HL-60 (cell line): ENCODE measurements at regions not wholly inside any gene's neighbourhood (a gene's known extent, or its start where the extent isn't known, plus 50 kb on each side); places are given as distances from the start of the nearest gene placed in this dataset.

Source experiments
- GABPA ChIP-seq: IDR thresholded peaks from 2 replicates; pipeline ENCODE4 v1.6.1; 2012; ENCODE audit warnings: low read depth
- TF ChIP-seq, protein P1 (sequence below): IDR thresholded peaks from one replicate; pipeline ENCODE4 v1.5.1; 2011; ENCODE audit warnings: low read length, control low read depth, inconsistent platforms; ENCODE audit not compliant: insufficient read depth

DNA sequence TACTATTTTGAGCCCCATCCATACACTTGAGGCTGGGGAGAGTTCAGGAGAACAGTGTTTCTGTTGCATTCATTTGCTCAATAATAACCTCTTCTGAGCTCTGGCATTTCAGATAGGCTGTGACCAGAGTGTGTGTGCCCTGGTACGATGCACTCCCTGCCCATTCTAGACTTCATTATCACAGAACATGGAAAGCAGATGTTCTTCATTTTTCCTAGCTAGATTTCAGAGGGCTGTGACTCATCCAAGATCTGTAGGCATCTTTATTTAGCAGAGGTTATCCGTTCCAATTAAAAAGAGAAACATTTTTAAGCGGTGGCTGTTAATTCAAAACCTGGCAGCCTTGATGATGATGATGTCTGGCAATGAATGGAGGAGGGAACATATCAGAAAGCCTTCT, 228.8 kb upstream of the EEF2KMT start:
- TF ChIP-seq, protein P1, sequence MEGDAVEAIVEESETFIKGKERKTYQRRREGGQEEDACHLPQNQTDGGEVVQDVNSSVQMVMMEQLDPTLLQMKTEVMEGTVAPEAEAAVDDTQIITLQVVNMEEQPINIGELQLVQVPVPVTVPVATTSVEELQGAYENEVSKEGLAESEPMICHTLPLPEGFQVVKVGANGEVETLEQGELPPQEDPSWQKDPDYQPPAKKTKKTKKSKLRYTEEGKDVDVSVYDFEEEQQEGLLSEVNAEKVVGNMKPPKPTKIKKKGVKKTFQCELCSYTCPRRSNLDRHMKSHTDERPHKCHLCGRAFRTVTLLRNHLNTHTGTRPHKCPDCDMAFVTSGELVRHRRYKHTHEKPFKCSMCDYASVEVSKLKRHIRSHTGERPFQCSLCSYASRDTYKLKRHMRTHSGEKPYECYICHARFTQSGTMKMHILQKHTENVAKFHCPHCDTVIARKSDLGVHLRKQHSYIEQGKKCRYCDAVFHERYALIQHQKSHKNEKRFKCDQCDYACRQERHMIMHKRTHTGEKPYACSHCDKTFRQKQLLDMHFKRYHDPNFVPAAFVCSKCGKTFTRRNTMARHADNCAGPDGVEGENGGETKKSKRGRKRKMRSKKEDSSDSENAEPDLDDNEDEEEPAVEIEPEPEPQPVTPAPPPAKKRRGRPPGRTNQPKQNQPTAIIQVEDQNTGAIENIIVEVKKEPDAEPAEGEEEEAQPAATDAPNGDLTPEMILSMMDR, result no peak
- no peak for TF ChIP-seq GABPA
